HEK293 (cell line): ENCODE measurements at regions not wholly inside any gene's neighbourhood (a gene's known extent, or its start where the extent isn't known, plus 50 kb on each side); places are given as distances from the start of the nearest gene placed in this dataset.

Experiments
- GLIS1 ChIP-seq: fragments of 450-650 bp; formaldehyde crosslinking; IDR thresholded peaks from 2 replicates; pipeline ENCODE4 v1.5.1; 2016; ENCODE audit warnings: missing biosample characterization, missing genetic modification characterization
- HOXD13 ChIP-seq: sonication (generic); formaldehyde crosslinking; IDR thresholded peaks from 2 replicates; pipeline ENCODE4 v1.8.0; 2022; ENCODE audit warnings: missing genetic modification reagents, borderline replicate concordance
- MYNN ChIP-seq: fragments of 450-650 bp; formaldehyde crosslinking; IDR thresholded peaks from 2 replicates; pipeline ENCODE4 v1.5.1; 2016; ENCODE audit warnings: missing biosample characterization, missing genetic modification characterization, borderline replicate concordance
- PBX3 ChIP-seq: sonication (generic); formaldehyde crosslinking; IDR thresholded peaks from 2 replicates; pipeline ENCODE4 v1.8.1; 2022; ENCODE audit warnings: mild to moderate bottlenecking, moderate library complexity, missing genetic modification reagents
- TCF7L2 ChIP-seq: IDR thresholded peaks from 2 replicates; pipeline ENCODE4 v1.6.1; 2011; ENCODE audit warnings: low read depth, mild to moderate bottlenecking, inconsistent platforms, low read length, moderate library complexity, borderline replicate concordance
- YY1 ChIP-seq: fragments of 450-650 bp; formaldehyde crosslinking; IDR thresholded peaks from 2 replicates; pipeline ENCODE4 v1.5.1; 2018; ENCODE audit warnings: missing biosample characterization, missing genetic modification characterization
- ZFP37 ChIP-seq: fragments of 450-650 bp; formaldehyde crosslinking; IDR thresholded peaks from 2 replicates; pipeline ENCODE4 v1.5.1; 2016; ENCODE audit warnings: missing biosample characterization, missing genetic modification characterization
- ZNF155 ChIP-seq: fragments of 450-650 bp; formaldehyde crosslinking; IDR thresholded peaks from 2 replicates; pipeline ENCODE4 v1.5.1; 2016; ENCODE audit warnings: missing biosample characterization, missing genetic modification characterization
- ZNF501 ChIP-seq: fragments of 450-650 bp; formaldehyde crosslinking; IDR thresholded peaks from 2 replicates; pipeline ENCODE4 v1.5.1; 2016; ENCODE audit warnings: missing biosample characterization, missing genetic modification characterization
- ZNF544 ChIP-seq: fragments of 450-650 bp; formaldehyde crosslinking; IDR thresholded peaks from 2 replicates; pipeline ENCODE4 v1.5.0; 2017; ENCODE audit warnings: missing biosample characterization, missing genetic modification characterization
- ZNF548 ChIP-seq: fragments of 450-650 bp; formaldehyde crosslinking; IDR thresholded peaks from 2 replicates; pipeline ENCODE4 v1.5.1; 2016; ENCODE audit warnings: missing biosample characterization, missing genetic modification characterization
- TF ChIP-seq, protein P1 (sequence below): fragments of 450-650 bp; formaldehyde crosslinking; IDR thresholded peaks from 2 replicates; pipeline ENCODE4 v1.5.1; 2016; ENCODE audit warnings: missing biosample characterization, missing genetic modification characterization
- TF ChIP-seq, protein P2 (sequence below): fragments of 450-650 bp; formaldehyde crosslinking; IDR thresholded peaks from 2 replicates; pipeline ENCODE4 v1.5.1; 2016; ENCODE audit warnings: missing biosample characterization, missing genetic modification characterization
- TF ChIP-seq, protein P3 (sequence below): fragments of 450-650 bp; formaldehyde crosslinking; IDR thresholded peaks from 2 replicates; pipeline ENCODE4 v1.5.1; 2016; ENCODE audit warnings: missing biosample characterization, missing genetic modification characterization

DNA sequence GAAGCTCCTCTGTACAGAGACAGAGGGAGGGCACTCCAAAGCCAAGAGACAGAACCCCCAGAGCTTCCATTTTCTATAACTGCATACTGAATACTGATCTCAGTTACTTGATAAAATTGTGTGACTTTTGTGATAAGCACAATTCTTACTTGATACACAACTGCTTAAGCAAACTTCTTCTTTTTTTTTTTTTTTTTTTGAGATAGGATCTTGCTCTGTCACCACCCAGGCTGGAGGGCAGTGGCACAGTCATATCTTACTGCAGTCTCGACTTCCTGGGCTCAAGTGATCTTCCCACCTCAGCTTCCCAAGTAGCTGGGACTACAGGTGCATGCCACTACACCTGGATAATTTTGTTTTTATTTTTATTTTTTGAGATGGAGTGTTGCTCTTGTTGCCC, 252.1 kb upstream of the ZNF608 start:
- TF ChIP-seq YY1 (tag by site-specific recombination) (no peak), PBX3 (CRISPR knock-in tag) (no peak), GLIS1 (tag by site-specific recombination) (no peak), ZNF155 (tag by site-specific recombination) (no peak), TCF7L2 (no peak), ZNF544 (tag by site-specific recombination) (no peak), HOXD13 (CRISPR knock-in tag) (no peak), MYNN (no peak), ZNF548 (no peak), ZFP37 (no peak), ZNF501 (tag by site-specific recombination) (no peak)
- TF ChIP-seq, protein P1, sequence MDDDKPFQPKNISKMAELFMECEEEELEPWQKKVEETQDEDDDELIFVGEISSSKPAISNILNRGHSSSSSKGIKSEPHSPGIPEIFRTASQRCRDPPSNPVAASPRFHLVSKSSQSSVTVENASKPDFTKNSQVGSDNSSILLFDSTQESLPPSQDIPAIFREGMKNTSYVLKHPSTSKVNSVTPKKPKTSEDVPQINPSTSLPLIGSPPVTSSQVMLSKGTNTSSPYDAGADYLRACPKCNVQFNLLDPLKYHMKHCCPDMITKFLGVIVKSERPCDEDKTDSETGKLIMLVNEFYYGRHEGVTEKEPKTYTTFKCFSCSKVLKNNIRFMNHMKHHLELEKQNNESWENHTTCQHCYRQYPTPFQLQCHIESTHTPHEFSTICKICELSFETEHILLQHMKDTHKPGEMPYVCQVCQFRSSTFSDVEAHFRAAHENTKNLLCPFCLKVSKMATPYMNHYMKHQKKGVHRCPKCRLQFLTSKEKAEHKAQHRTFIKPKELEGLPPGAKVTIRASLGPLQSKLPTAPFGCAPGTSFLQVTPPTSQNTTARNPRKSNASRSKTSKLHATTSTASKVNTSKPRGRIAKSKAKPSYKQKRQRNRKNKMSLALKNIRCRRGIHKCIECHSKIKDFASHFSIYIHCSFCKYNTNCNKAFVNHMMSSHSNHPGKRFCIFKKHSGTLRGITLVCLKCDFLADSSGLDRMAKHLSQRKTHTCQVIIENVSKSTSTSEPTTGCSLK (tag by site-specific recombination) = no peak
- TF ChIP-seq, protein P2, sequence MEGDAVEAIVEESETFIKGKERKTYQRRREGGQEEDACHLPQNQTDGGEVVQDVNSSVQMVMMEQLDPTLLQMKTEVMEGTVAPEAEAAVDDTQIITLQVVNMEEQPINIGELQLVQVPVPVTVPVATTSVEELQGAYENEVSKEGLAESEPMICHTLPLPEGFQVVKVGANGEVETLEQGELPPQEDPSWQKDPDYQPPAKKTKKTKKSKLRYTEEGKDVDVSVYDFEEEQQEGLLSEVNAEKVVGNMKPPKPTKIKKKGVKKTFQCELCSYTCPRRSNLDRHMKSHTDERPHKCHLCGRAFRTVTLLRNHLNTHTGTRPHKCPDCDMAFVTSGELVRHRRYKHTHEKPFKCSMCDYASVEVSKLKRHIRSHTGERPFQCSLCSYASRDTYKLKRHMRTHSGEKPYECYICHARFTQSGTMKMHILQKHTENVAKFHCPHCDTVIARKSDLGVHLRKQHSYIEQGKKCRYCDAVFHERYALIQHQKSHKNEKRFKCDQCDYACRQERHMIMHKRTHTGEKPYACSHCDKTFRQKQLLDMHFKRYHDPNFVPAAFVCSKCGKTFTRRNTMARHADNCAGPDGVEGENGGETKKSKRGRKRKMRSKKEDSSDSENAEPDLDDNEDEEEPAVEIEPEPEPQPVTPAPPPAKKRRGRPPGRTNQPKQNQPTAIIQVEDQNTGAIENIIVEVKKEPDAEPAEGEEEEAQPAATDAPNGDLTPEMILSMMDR (tag by site-specific recombination) = no peak
- TF ChIP-seq, protein P3, sequence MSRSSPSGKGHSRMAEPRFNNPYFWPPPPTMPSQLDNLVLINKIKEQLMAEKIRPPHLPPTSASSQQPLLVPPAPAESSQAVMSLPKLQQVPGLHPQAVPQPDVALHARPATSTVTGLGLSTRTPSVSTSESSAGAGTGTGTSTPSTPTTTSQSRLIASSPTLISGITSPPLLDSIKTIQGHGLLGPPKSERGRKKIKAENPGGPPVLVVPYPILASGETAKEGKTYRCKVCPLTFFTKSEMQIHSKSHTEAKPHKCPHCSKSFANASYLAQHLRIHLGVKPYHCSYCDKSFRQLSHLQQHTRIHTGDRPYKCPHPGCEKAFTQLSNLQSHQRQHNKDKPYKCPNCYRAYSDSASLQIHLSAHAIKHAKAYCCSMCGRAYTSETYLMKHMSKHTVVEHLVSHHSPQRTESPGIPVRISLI = no peak
